8988T (cell line): ENCODE measurements at regions not wholly inside any gene's neighbourhood (a gene's known extent, or its start where the extent isn't known, plus 50 kb on each side); places are given as distances from the start of the nearest gene placed in this dataset.
"Not testable (repeated sequence)": the region's sequence is repeated elsewhere in the genome, so short reads cannot be mapped to it uniquely, and the experiment has no call there.

Experiments
- DNase-seq: peaks from one replicate; pipeline ENCODE4 v3.0.0; 2011

DNA sequence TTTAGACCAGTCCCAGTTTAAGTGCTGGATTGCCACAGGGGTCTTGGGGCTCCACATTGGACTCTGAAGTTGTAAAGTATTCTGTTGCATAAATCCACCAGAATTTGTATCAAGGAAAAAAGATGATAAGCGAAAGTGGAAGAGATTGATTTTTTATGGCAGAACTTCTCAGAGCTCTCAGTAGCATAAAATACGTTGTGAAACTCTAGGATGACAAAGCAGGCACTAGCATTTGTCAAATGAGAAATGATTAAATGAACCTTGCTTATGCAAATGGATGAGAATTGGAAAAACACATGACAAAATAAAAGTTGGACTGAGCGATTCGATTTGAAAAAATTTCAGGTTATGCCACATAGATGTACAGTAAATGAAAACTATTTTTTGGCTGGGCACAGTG lies 253.8 kb upstream of the RAB4A start:
- DNase-seq = no peak

- no peak for DNase-seq
Measured at GRCh38 chr1:229018674-229019295, 252.1 kb upstream of the RAB4A start.

GRCh38 chr1:229019663-229020271 lies 251.1 kb upstream of the RAB4A start:
- no peak for DNase-seq

GRCh38 chr1:229021034-229021433 lies 249.9 kb upstream of the RAB4A start:
- not testable (repeated sequence) for DNase-seq

DNA sequence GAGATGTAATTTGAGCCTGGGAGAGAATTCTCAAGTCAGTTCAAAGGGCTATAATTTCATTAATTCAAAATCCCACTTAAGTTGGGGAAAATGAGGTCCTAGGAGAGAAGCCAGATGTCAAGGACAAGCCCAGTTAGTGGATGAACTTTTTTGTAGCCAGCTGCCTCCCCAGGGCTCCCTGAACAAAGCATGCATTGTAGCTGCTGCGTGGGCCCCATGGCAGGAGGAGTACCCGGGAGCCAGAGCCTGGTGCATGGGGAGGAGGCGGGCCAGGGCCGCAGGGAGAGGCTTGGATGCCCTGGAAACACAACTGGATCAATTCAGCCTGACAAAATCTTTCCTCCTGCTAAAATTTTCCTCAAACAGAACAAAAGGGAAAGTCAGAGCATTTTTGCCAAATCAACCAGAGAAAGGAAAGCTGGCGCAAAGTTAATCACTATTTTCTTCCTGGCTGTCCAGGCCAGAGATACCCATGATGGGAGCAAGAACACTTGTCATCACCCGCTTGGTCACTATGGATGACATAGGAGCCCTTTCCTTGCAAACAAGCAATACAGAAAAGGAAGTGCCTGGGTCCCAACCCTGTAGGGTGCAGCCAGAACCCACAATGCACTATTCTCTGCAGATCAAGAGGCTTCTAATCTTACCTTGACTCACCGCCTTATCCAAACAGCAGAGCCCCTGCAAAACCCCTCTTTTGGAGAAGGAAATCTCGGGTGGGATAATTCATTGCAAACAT lies 248.1 kb upstream of the RAB4A start:
- DNase-seq = no peak

- DNase-seq = no peak
Measured at GRCh38 chr1:229023651-229024300, 247.1 kb upstream of the RAB4A start.

DNA sequence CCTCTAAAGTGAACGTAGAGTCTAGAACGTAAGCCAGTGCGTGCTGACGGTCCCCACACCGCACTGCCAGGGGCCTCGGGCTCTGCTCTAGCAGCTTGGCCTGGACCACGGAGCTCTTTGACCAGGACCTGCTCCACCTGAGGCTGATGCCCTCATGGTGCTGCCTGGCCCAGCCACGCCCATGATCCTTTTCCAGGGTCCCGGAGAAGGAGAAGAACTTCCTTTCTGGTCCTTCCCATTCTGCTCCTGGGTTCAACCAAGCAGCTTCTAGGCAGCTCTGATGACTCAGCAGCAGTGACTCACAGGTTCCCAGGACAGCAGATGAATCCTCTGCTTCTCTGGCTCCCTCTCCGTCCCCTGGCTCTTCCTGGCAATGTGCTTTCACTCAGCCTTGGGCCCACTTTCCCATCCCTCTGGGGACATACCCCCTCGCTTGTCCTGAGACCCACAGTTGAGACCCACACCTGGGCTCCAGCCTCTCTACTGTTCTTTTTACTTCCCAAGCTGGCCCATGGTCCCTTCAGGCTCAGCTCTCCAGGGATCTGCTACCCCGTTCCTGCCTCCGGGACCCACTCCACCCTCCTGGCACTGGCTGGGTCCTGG lies 246.3 kb upstream of the RAB4A start:
- peak; percentile 85 for DNase-seq

DNA sequence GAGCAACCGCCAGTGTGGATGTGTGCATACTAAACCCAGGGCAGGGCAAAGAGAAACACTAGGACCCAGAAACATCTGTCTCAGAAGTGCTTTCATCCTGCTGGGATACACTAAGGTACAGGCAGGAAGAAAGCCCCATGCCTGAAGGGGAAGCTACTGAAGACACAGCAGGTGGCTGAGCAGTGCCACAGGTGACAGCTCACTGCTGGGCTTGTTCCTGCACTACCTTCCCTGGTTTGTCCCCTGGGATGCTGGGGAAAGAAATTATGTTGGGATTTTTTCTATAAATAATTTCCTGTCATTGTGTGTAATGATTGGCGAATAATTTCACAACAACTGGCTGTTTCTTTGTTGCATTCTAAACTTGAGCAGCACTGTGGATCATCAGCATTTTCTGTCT lies 245.3 kb upstream of the RAB4A start:
- DNase-seq = no peak

DNA sequence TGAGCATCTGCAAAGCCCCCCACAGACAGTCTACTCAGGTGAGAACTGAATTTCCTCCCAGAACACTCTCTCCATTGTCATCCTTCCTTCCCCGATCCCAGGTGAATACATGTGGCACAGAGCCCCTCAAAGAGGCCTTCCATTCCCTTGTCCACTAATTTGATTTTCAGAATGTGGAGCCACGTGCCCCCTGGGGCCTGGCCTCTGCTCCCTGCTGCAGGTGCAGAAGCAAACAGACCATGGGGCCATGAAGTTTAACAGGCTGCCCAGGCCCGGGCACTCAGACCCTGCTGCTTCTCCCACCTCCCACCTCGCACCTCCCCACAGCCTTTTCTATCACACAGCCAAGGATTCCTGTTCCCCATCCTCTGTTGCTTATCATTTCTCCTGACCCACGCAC lies 243.8 kb upstream of the RAB4A start:
- DNase-seq = no peak

GRCh38 chr1:229027622-229028182 lies 243.2 kb upstream of the RAB4A start:
- no peak for DNase-seq

DNA sequence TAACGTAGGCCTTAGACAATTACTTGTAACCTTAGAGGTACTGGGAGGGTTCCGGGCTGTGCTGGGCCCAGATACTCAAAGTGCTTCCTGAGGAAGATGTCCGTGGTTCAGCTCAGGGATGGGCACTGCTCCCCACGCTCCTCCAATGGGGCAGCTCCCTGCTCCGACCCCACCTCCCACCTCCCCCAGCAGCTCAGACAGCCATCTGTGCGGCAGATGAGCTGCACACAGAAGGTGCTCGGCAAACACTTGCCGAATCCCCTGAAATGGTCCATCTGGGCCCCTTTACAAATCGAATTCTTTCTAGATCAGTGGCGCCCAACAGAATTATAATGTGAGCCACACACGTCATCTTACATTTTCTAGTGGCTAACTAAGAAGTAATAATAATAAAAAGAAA lies 242.4 kb upstream of the RAB4A start:
- DNase-seq = no peak

GRCh38 chr1:229028987-229029878 lies 241.7 kb upstream of the RAB4A start:
- no peak for DNase-seq

DNA sequence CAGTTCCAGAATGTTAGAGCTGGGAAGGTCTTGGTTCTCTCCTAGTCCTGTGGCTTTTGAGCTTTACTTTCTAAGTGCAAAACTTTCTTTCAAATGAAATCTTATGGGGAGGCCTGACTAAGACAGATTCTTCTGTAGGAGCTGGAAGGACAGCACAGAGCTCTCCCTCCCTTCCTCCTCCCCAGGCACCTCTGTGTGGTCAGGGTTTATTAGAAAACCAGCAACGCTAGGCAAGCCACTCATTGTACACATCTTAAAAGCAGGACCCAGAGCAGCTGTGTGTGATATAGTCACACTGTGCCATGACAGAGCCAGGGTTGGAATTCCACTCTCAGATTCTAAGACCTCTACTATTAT lies 241.1 kb upstream of the RAB4A start:
- DNase-seq = no peak

GRCh38 chr1:229030630-229031029 lies 240.3 kb upstream of the RAB4A start:
- no peak for DNase-seq

GRCh38 chr1:229031061-229031460 lies 239.8 kb upstream of the RAB4A start:
- no peak for DNase-seq

DNA sequence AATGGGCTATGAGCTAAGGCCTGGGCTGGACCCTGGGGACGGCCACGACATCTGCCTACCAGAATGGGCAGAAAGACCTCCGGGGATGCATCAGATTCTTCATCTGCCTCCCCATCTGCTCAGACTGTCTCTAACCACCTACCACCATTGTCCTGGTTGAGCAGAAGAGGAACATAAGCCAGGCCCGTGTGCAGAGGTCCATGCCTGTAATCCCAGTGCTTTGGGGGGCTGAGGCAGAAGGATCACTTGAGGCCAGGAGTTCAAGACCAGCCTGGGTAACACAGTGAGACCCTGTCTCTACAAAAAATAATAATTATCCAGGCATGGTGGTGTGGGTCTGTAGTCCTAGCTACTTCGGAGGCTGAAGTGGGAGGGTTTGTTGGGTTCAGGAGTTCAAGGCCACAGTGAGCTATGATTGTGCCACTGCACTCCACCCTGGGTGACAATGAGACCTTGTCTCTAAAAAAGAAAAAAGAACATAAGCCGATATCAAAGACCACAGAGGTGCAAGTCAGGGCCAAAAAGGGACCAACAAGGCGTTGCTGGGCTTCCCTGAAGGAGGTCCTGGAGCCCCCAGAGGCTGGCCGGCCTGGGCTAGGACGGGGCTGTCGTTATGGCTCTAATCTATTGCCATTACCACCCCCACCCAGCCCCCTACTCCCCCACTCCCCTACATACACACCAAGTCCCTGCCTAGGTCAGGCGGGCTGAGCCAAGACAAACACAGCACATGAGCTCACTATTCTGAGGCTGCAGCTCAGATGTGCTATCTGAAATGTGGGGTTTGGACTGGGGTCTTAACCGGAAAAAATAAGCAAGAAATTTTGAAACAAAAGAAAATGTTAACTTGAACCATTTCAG lies 239.2 kb upstream of the RAB4A start:
- DNase-seq = no peak

- no peak for DNase-seq
Measured at GRCh38 chr1:229032375-229032774, 238.5 kb upstream of the RAB4A start.

DNA sequence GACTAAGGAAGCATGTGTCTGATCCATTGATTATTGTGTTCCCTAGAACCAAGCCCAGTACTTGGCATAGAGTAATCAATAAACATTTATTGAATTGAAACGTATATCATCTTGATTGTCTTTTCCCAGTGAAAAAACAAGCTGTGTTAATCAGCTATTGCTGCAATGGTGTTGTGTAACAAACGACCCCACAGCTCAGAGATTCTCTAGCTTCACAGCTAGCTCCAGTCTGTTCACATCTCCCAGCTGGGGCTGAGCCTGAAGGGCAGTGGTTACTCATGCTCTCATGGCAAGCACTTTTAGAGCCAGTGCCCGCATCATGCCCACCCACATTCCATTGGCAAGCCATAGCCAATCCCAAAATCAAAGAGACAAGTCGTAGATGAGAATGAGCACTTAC lies 237.4 kb upstream of the RAB4A start:
- DNase-seq = no peak

- no peak for DNase-seq
Measured at GRCh38 chr1:229034342-229034741, 236.6 kb upstream of the RAB4A start.

GRCh38 chr1:229035054-229035747 lies 235.7 kb upstream of the RAB4A start:
- no peak for DNase-seq

DNA sequence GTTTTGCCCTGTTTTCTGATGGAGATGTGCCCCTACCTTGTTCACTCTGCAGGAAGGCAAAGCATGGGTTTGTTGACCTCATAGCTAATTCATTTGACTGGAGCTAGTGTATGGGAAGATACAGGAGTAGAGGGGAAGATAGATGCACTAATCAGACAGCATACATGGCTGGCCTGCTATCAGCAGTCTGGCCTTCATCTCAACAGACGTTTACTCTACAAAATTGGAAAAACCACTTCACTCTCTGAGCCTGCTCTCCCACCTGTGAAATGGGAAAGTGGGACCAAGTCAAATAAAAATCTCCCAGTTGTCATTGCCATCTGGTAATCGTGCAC lies 235.2 kb upstream of the RAB4A start:
- no peak for DNase-seq
